ENCODE measurements at regions not wholly inside any gene's neighbourhood (a gene's known extent, or its start where the extent isn't known, plus 50 kb on each side); places are given as distances from the start of the nearest gene placed in this dataset.

- no peak for TF ChIP-seq POLR2A (IDR thresholded peaks at IDR 0.05)
- TF ChIP-seq CTCF (IDR thresholded peaks at IDR 0.05), result no peak
Measured at GRCh38 chr2:31707992-31708391, 127.3 kb upstream of the SRD5A2 start.
